GM18502 (cell line): ENCODE measurements at regions not wholly inside any gene's neighbourhood (a gene's known extent, or its start where the extent isn't known, plus 50 kb on each side); places are given as distances from the start of the nearest gene placed in this dataset.

Experiments
- ATAC-seq: cut with Tn5 transposase; IDR thresholded peaks from one replicate; pipeline ENCODE4 v1.9.1; 2021; ENCODE audit warnings: mild to moderate bottlenecking; ENCODE audit not compliant: unreplicated experiment, poor library complexity

- ATAC-seq, result no peak
Observed at GRCh38 chr2:129722306-129723019, 257.0 kb upstream of the RAB6C start.

DNA sequence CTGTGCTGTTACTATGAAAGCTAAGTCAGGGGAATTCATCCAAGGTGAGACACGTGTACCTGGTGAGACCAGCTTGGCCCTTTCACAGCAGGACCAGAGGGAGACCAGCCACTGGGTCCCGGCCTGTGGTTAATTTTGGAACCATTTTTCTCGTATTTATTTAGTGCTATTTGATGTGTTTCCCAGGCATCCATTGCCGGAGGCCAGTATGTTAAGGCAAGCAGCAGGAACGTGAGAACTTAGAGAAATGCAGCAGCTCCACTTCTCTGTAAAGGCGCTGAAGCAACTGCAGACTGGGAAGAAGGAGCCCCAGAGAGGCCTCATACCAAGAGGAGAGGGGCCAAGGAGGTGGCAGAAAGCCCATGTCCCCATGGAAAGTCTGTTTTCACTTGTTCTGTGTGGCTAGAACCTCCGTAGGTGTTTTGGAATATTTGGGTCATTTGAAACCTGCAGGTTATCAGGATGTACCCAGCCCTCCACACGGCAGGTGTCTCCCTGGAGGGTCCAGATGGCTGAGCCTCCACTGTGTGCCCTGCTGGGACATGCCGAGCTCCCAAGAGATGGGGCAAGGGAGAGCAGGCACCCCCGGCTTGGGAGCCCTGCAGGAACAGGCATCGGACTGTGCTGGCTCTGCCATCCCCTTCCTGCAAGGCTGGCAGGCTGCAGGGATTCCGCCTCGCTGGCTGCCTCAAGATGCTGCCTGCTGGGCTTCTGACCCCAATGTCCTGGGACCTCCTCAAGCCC is 256.0 kb upstream of the RAB6C start:
- no peak for ATAC-seq

DNA sequence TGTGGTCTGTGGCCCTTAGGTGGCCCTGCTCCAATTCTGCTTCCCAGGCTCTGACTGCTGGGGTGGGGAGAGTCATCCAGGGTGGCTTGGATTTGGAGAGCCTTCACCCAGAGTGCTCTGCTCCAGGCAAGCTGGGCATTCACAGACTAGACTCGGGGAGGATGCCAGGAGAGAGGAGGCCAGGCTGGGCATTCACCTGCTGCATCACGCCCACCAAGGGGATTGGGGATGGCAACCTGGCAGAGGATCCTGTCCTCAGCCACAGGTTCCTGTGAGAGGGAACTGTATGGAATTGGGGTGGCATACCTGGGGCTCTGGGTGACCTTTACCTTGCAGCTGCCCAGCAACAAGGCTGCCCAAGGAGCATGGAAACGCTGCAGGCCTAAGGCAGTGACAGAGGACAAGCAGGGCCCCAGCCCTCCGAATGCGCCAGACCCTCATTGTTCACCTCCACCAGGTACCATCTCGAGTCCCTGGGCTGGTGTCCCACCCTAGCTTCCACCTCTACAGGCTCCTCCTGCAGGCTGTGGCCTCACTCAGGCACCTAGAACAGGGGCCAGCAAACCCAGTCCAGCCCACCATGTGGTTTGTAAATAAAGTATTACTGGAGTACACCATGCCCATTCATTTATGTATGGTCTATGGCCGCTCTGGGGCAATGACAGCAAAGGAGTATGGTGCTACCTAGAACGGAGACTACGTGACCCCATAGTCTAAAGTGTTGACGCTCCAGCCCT is 255.3 kb upstream of the RAB6C start:
- ATAC-seq, result no peak

GRCh38 chr2:129726216-129726615 is 253.2 kb upstream of the RAB6C start:
- no peak for ATAC-seq

DNA sequence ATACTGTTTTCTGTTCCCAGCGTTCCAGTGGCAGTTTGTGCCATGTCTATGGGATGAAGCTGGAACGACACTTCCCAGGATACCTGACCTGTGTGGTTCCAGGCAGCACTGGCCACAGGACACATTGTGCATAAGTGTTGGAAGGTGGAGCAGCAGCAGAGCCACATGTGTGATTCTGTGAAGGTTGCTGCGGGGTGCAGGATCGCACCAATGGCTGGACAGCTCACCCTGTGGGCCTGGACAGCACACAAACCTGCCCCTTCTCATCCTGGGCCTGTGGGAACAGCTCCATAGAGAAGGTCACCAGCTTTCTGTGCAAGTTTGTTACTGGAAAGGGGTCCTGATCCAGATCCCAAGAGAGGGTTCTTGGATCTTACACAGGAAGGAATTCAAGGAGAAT is 252.2 kb upstream of the RAB6C start:
- ATAC-seq, result no peak

DNA sequence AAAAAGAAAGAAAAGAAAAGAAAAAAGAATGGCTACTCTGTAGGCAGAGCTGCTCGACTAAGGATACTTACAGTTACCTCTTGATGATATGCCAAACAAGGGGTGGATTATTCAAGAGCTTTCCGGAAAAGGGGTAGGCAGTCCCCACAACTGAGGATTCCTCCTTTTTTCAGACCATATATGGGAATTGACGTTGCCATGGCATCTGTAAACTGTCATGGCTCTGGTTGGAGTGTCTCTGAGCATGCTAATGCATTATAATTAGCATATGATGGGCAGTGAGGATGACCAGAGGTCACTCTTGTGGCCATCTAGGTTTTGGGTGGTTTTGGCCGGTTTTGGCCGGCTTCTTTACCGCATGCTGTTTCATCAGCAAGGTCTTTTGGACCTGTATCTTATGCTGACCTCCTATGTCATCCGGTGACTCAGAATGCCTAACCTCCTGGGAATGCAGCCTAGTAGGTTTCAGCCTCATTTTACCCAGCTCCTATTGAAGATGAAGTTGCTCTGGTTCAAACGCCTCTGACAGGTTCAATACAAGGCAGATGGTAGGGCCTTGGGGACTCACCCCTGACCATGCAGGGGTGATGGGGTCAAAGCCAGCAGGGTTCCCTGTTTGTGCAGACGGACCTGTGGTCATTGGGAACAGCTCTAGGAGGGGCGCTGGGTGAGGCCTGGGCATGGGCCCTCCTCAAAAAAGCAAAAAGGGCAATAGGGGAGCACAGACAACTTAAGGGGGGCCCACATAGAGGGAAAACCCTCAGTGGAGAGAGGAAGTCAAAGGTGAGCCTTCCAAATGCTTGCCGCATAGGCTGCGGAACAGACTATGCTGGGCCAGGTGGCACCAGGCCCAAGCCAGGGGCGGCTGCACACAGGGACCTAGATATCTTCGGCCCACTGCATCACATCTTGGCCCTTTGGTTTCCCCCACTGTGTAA is 251.2 kb upstream of the RAB6C start:
- no peak for ATAC-seq

DNA sequence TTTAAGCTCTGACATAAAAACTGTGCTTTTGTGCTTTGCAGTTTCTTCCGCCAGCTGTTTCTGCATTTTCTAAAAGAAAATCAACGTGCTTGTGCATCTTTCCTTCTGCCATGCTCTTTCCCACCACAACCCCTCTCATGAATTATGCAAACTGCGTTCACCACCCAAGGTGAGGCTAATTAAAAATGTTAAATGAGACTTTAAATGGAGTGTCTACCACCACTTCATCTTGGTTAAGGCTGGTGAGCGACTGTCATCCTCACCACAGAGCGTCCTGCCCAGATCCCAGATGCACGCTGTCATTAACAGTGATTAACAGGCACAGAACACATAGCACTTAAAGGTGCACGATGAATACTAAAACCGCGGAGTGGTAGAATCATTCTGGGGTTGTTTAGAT is 250.5 kb upstream of the RAB6C start:
- ATAC-seq, result no peak

- no peak for ATAC-seq
Observed at GRCh38 chr2:129729646-129730045, 249.8 kb upstream of the RAB6C start.

- ATAC-seq, result no peak
Observed at GRCh38 chr2:129730979-129731378, 248.5 kb upstream of the RAB6C start.

GRCh38 chr2:129731907-129732629 is 247.4 kb upstream of the RAB6C start:
- ATAC-seq, result no peak

DNA sequence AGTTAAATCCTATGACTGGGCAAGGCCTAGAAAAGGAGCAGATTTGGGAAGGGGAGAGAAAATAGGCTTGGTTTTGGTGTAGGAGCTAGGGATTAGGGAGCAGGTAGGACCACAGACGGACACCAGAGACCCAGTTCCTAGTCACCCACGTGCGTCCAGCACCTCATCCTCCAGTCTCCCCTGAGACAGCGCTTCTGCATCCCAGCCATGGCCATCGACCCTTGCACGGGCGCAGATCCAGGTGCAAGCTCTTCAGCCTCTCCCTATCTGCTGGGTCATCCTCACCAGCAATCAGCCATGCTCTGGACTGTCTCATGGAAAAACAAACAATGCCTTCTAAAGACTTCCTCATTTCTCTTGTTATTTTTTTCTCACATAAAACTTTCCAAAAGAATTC is 246.8 kb upstream of the RAB6C start:
- no peak for ATAC-seq

GRCh38 chr2:129733041-129733440 is 246.4 kb upstream of the RAB6C start:
- no peak for ATAC-seq

- no peak for ATAC-seq
Observed at GRCh38 chr2:129733579-129733978, 245.9 kb upstream of the RAB6C start.

- no peak for ATAC-seq
Observed at GRCh38 chr2:129734343-129735034, 245.0 kb upstream of the RAB6C start.

DNA sequence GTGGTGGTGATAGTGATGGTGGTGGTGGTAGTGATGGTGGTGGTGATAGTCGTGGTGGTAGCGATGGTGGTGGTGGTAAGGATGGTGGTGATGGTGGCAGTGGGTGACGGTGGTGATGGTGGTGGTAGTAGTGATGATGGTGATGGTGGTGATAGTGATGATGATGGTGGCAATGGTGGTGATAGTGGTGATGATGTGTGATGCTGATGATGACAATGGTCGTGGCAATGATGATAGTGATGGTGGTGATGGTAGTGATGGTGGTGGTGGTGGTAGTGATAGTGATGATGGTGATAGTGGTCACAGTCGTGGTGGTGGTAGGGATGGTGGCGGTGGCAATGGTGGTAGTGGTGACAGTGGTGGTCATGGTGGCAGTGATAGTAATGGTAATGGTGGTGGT is 243.9 kb upstream of the RAB6C start:
- ATAC-seq, result no peak

- no peak for ATAC-seq
Observed at GRCh38 chr2:129737660-129738527, 241.6 kb upstream of the RAB6C start.

- no peak for ATAC-seq
Observed at GRCh38 chr2:129738799-129739198, 240.7 kb upstream of the RAB6C start.

DNA sequence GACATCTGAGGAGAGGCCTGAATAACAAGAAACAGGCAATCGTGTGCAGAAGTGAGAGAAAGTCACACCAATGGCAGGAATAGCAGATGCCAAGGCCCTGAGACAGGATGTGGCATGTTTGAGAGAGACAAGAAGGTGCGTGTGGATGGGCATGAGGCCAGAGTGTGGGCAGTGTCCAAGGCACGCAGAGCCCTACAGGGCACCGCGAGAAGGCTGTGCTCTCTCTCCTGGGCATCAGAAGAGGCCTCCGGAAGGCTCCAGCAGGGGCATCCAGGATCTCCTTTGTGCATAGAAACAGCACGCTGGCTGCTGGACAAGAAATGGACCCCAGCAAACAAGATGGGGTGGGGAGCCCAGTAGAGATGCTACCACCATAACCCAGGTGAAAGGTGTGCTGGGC is 239.0 kb upstream of the RAB6C start:
- ATAC-seq, result no peak
